ENCODE measurements at regions not wholly inside any gene's neighbourhood (a gene's known extent, or its start where the extent isn't known, plus 50 kb on each side); places are given as distances from the start of the nearest gene placed in this dataset.
"Not testable (repeated sequence)": the region's sequence is repeated elsewhere in the genome, so short reads cannot be mapped to it uniquely, and the experiment has no call there.

DNA sequence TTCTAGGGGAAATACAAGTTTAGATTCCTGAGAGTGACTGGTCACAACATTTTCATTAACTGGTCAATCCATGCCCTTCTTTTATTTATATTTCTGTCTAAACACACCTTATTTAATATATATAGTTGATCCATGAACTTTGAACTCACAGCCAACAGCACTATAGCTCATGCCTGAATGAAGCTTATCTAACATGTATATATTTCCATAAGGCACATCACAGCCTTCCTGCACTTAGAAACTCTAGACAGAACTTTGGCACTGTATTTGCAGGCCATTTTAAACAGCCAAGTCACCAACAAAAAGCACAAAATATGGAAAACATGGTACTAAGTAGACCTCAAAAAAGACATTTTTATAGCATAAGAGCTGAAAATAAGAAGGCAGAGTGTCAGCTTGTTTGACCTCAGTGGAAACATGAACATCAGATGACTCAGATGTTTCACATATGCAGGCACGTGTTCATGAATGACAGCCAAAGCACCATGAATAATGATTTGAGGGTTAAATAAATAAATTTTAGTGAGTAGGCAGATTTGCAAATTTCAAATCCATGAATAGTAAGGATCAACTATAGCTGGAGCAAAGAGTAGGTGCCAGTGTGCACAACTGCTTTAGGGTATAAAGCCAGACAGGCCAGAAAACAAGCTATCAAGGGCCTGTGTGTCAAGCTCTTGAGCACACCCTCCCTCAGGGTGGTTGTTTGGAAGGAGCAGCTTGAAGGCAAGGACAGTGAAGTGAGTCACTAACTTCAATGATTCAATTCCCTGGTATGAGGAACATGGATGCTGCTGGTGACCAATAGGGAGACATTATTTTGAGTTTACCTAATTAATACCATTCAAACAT, 88.9 kb upstream of the NT5E start:
- no peak overlapping the region for H3K4me3 ChIP-seq (replicated peaks; ENCODE audit: low read depth, low read length)
- TF ChIP-seq, protein P1, sequence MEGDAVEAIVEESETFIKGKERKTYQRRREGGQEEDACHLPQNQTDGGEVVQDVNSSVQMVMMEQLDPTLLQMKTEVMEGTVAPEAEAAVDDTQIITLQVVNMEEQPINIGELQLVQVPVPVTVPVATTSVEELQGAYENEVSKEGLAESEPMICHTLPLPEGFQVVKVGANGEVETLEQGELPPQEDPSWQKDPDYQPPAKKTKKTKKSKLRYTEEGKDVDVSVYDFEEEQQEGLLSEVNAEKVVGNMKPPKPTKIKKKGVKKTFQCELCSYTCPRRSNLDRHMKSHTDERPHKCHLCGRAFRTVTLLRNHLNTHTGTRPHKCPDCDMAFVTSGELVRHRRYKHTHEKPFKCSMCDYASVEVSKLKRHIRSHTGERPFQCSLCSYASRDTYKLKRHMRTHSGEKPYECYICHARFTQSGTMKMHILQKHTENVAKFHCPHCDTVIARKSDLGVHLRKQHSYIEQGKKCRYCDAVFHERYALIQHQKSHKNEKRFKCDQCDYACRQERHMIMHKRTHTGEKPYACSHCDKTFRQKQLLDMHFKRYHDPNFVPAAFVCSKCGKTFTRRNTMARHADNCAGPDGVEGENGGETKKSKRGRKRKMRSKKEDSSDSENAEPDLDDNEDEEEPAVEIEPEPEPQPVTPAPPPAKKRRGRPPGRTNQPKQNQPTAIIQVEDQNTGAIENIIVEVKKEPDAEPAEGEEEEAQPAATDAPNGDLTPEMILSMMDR (IDR thresholded peaks at IDR 0.05; ENCODE audit: low read length, missing control alignments) = no peak
- peak; percentile 90 for DNase-seq (ENCODE audit: low read depth)

- H3K4me3 ChIP-seq (replicated peaks; ENCODE audit: low read depth, low read length) = no peak overlapping the region
- TF ChIP-seq, protein P1 (IDR thresholded peaks at IDR 0.05; ENCODE audit: low read length, missing control alignments) = no peak
- no peak for DNase-seq (ENCODE audit: low read depth)
Measured at GRCh38 chr6:85357651-85358050, 92.2 kb upstream of the NT5E start.

DNA sequence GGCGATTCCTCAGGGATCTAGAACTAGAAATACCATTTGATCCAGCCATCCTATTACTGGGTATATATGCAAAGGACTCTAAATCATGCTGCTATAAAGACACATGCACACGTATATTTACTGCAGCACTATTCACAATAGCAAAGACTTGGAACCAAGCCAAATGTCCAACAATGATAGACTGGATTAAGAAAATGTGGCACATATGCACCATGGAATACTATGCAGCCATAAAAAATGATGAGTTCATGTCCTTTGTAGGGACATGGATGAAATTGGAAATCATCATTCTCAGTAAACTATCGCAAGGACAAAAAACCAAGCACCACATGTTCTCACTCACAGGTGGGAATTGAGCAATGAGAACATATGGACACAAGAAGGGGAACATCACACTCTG, 93.1 kb upstream of the NT5E start:
- H3K4me3 ChIP-seq (replicated peaks; ENCODE audit: low read depth, low read length); DNase-seq (ENCODE audit: low read depth): not testable (repeated sequence)

GRCh38 chr6:85355816-85356215, 94.1 kb upstream of the NT5E start:
- TF ChIP-seq, protein P1 (IDR thresholded peaks at IDR 0.05; ENCODE audit: low read length, missing control alignments) = no peak
- no peak overlapping the region for H3K4me3 ChIP-seq (replicated peaks; ENCODE audit: low read depth, low read length)
- DNase-seq (ENCODE audit: low read depth) = no peak

DNA sequence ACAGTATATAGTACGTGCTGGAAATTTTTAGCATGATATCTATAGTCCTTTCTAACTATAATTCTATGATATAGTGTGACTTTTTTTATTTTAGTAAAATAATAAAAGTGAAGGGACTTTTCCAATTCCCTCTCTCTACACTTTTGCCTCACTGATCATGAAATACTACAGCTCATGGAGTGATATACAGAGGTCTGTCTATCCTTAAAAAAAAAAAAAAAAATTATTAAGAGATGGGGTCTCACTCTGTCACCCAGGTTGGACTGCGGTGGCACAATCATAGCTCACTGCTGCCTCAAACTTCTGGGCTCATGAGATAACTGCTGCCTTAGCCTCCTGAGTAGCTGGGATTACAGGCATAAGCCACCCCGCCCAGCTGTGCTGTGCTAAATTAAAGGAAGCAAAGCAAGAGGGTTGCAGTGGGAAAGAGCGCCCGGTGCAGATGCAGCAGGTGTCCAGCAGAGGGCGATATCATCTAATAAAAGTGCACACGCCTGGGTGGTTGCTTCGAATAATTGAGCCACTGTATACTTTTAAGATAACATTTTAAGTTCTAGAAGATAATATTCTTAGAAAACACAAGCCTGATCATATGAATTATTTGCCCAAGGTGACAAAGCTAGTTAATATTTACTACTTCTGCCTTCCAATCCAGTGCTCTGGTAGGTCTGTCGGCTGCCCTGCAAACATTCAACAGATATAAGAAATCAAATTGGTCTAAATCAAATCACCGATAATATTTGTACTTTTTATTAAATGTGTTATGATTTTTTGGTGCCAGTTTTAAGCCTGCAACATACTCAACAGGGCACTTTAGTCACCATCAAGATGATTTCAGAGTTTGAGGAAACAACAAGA, 94.9 kb upstream of the NT5E start:
- TF ChIP-seq, protein P1 (IDR thresholded peaks at IDR 0.05; ENCODE audit: low read length, missing control alignments) = peak; percentile 85
- no peak overlapping the region for H3K4me3 ChIP-seq (replicated peaks; ENCODE audit: low read depth, low read length)
- DNase-seq (ENCODE audit: low read depth) = peak; percentile 80

- H3K4me3 ChIP-seq (replicated peaks; ENCODE audit: low read depth, low read length) = no peak overlapping the region
- TF ChIP-seq, protein P1 (IDR thresholded peaks at IDR 0.05; ENCODE audit: low read length, missing control alignments) = no peak
- DNase-seq (ENCODE audit: low read depth) = no peak
Measured at GRCh38 chr6:85353012-85353411, 96.9 kb upstream of the NT5E start.

DNA sequence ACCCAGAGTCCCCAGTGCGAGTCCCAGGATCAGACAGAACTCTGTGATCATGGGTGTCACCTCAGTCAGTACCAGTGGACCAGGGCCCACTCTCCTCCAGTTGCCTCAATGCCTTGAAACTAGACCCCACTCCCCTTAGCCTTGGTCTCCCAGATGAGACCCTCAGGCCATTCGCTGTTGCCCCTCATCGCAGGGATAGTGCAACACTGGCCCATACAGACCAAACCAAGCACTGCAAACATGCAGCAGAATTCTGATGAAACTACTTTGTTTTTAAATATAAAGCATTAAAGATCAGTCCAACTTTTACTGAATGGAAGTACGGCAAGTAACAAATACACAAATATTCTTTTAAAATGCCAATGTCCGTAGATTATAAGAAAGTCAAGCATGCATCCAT, 101.2 kb upstream of the NT5E start:
- TF ChIP-seq, protein P1 (IDR thresholded peaks at IDR 0.05; ENCODE audit: low read length, missing control alignments) = no peak
- no peak for DNase-seq (ENCODE audit: low read depth)
- H3K4me3 ChIP-seq (replicated peaks; ENCODE audit: low read depth, low read length) = no peak overlapping the region

Measured in fibroblast of pulmonary artery (primary cell).